Cardiac muscle cell (in vitro differentiated cells and primary cell): ENCODE measurements at regions not wholly inside any gene's neighbourhood (a gene's known extent, or its start where the extent isn't known, plus 50 kb on each side); places are given as distances from the start of the nearest gene placed in this dataset.
"Not testable (repeated sequence)": the region's sequence is repeated elsewhere in the genome, so short reads cannot be mapped to it uniquely, and the experiment has no call there.

ENCODE experiments used
- DNase-seq, 2 donors: peaks; one replicate each; pipeline versions ENCODE4 v3.0.0 to v3.0.0-alpha.2; 2010 to 2017; ENCODE audit warnings: low read depth in 1 of 2, low spot score in 1 of 2
- H3K27ac ChIP-seq: fragments of 200-600 bp; sonication (generic); 2 replicates; pipeline ENCODE4 v1.5.1; 2016
- H3K27me3 ChIP-seq: fragments of 200-600 bp; sonication (generic); 2 replicates; pipeline ENCODE4 v1.6.0; 2016; ENCODE audit warnings: control low read depth
- H3K36me3 ChIP-seq: fragments of 200-600 bp; sonication (generic); 2 replicates; pipeline ENCODE4 v1.5.1; 2016; ENCODE audit warnings: control low read depth
- H3K4me1 ChIP-seq: fragments of 200-600 bp; sonication (generic); 2 replicates; pipeline ENCODE4 v1.8.1; 2017; ENCODE audit warnings: low read depth, mild to moderate bottlenecking, mixed run types
- H3K4me3 ChIP-seq: fragments of 200-600 bp; sonication (generic); 2 replicates; pipeline ENCODE4 v1.5.1; 2016; ENCODE audit warnings: mild to moderate bottlenecking
- H3K9me3 ChIP-seq: fragments of 200-600 bp; sonication (generic); 2 replicates; pipeline ENCODE4 v1.5.1; 2017; ENCODE audit warnings: low read depth, mild to moderate bottlenecking, control low read depth
- TF ChIP-seq, protein P1 (sequence below): IDR thresholded peaks from 2 replicates; pipeline ENCODE4 v1.5.1; 2012; ENCODE audit warnings: low read depth, mild to moderate bottlenecking, low read length

GRCh38 chr2:175677880-175678279 lies 324.2 kb downstream of the LNPK start:
- Histone ChIP-seq H3K4me3 (no peak overlapping the region), H3K9me3 (no peaks in the 10 kb centered on the region), H3K4me1 (no peaks in the 10 kb centered on the region), H3K36me3 (no peaks in the 10 kb centered on the region), H3K27ac (no peak overlapping the region), H3K27me3 (no peaks in the 10 kb centered on the region)
- DNase-seq: no peak
- TF ChIP-seq, protein P1, sequence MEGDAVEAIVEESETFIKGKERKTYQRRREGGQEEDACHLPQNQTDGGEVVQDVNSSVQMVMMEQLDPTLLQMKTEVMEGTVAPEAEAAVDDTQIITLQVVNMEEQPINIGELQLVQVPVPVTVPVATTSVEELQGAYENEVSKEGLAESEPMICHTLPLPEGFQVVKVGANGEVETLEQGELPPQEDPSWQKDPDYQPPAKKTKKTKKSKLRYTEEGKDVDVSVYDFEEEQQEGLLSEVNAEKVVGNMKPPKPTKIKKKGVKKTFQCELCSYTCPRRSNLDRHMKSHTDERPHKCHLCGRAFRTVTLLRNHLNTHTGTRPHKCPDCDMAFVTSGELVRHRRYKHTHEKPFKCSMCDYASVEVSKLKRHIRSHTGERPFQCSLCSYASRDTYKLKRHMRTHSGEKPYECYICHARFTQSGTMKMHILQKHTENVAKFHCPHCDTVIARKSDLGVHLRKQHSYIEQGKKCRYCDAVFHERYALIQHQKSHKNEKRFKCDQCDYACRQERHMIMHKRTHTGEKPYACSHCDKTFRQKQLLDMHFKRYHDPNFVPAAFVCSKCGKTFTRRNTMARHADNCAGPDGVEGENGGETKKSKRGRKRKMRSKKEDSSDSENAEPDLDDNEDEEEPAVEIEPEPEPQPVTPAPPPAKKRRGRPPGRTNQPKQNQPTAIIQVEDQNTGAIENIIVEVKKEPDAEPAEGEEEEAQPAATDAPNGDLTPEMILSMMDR: no peak

DNA sequence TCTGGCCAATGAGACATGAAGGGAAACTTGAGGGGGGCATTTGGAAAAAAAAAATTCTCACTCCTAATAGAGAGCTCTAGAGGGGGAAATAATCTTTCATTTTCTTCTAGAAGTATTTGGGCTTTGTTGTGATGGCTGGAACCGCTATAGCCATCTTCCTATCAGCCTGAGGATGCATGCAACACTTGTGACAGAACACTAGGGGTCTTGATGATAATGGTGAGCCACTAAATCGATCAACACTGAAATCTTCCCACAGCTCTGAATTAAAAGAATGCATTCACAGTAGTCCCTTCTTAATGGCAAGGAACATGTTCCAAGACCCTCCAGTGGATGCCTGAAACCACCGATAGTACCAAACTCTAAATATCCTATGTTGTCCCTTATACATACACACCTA lies 325.3 kb downstream of the LNPK start:
- DNase-seq: no peak
- Histone ChIP-seq H3K4me1 (no peaks in the 10 kb centered on the region), H3K27ac (no peak overlapping the region), H3K27me3 (no peaks in the 10 kb centered on the region), H3K36me3 (no peaks in the 10 kb centered on the region), H3K4me3 (no peak overlapping the region), H3K9me3 (no peaks in the 10 kb centered on the region)
- TF ChIP-seq, protein P1: no peak

- not testable (repeated sequence) for H3K4me3 ChIP-seq, DNase-seq, H3K36me3 ChIP-seq, H3K9me3 ChIP-seq, H3K4me1 ChIP-seq, H3K27ac ChIP-seq, H3K27me3 ChIP-seq
These were observed 333.3 kb downstream of the LNPK start for GRCh38 chr2:175668804-175669203.

GRCh38 chr2:175662335-175662734 lies 339.7 kb downstream of the LNPK start:
- no peaks in the 10 kb centered on the region for H3K9me3 ChIP-seq
- H3K4me3 ChIP-seq: no peak overlapping the region
- no peaks in the 10 kb centered on the region for H3K36me3 ChIP-seq
- no peaks in the 10 kb centered on the region for H3K27me3 ChIP-seq
- H3K27ac ChIP-seq: no peak overlapping the region
- DNase-seq: no peak
- H3K4me1 ChIP-seq: no peaks in the 10 kb centered on the region
- TF ChIP-seq, protein P1: no peak

DNA sequence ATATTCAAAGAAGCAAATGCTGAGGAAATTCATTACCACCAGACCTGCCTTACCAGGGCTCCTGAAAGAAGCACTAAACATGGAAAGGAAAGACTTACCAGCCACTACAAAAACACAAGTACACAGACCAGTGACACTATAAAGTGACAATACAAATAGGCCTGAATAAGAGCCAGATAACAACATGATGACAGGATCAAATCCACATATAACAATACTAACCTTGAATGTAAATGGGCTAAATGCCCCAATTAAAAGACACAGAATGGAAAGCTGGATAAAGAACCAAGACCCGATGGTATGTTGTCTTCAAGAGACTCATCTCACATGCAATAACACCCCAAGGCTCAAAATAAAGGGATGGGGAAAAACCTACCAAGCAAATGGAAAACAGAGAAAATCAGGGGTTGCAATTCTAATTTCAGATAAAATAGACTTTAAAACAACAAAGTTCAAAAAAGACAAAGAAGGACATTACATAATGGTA lies 353.4 kb downstream of the LNPK start:
- Histone ChIP-seq H3K4me1 (no peaks in the 10 kb centered on the region), H3K36me3 (no peaks in the 10 kb centered on the region), H3K27ac (no peak overlapping the region), H3K27me3 (no peaks in the 10 kb centered on the region), H3K9me3 (no peaks in the 10 kb centered on the region), H3K4me3 (no peak overlapping the region)
- TF ChIP-seq, protein P1: no peak
- DNase-seq: no peak

DNA sequence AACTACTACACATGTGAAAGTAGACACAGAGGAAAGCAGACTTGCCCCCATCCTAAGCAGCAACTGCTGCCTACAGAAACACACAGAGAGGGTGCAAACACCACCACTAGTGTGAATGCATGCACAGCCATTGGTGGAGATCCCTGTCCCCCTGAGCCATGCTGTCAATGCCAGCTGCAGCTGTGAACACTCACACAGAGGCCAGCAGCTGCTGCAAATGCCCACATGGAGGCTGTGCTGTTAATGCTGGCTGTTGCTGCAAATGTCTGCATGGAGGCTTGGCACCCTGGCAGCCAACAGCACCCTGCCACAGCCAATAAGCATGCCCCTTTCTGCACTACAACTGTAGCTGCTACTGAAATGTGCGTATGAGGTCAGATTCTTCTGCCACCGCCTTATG lies 355.0 kb downstream of the LNPK start:
- Histone ChIP-seq H3K4me1 (no peaks in the 10 kb centered on the region), H3K9me3 (no peaks in the 10 kb centered on the region), H3K4me3 (no peak overlapping the region), H3K36me3 (no peaks in the 10 kb centered on the region), H3K27me3 (no peaks in the 10 kb centered on the region), H3K27ac (no peak overlapping the region)
- TF ChIP-seq, protein P1: no peak
- no peak for DNase-seq
